AG09309 (cell line): ENCODE measurements at regions not wholly inside any gene's neighbourhood (a gene's known extent, or its start where the extent isn't known, plus 50 kb on each side); places are given as distances from the start of the nearest gene placed in this dataset.

Experiments
- DNase-seq: peaks from one replicate; pipeline ENCODE4 v3.0.0-alpha.2; 2010; ENCODE audit warnings: low read depth
- H3K4me3 ChIP-seq: 2 replicates; pipeline ENCODE4 v1.5.1; 2011; ENCODE audit warnings: mild to moderate bottlenecking, low read depth, low read length, moderate library complexity; ENCODE audit not compliant: control insufficient read depth
- CTCF ChIP-seq: IDR thresholded peaks from 2 replicates; pipeline ENCODE4 v1.5.1; 2011; ENCODE audit warnings: mild to moderate bottlenecking, low read depth, low read length, inconsistent platforms; ENCODE audit not compliant: insufficient read depth, control insufficient read depth; ENCODE audit errors: missing control alignments

GRCh38 chr1:55695151-55695550, 480.0 kb upstream of the USP24 start:
- DNase-seq = no peak
- TF ChIP-seq CTCF = no peak
- H3K4me3 ChIP-seq = no peak overlapping the region

- TF ChIP-seq CTCF = no peak
- H3K4me3 ChIP-seq = no peak overlapping the region
- DNase-seq = no peak
These were observed 479.2 kb upstream of the USP24 start for GRCh38 chr1:55694310-55694801.

GRCh38 chr1:55692726-55693125, 477.6 kb upstream of the USP24 start:
- DNase-seq = no peak
- no peak for TF ChIP-seq CTCF
- no peak overlapping the region for H3K4me3 ChIP-seq

GRCh38 chr1:55690366-55690765, 475.2 kb upstream of the USP24 start:
- no peak for TF ChIP-seq CTCF
- no peak for DNase-seq
- no peak overlapping the region for H3K4me3 ChIP-seq

GRCh38 chr1:55689800-55690199, 474.6 kb upstream of the USP24 start:
- no peak overlapping the region for H3K4me3 ChIP-seq
- no peak for TF ChIP-seq CTCF
- DNase-seq = no peak

GRCh38 chr1:55685560-55685959, 470.4 kb upstream of the USP24 start:
- H3K4me3 ChIP-seq = no peak overlapping the region
- no peak for TF ChIP-seq CTCF
- DNase-seq = no peak

GRCh38 chr1:55684131-55684650, 469.0 kb upstream of the USP24 start:
- DNase-seq = no peak
- TF ChIP-seq CTCF = no peak
- H3K4me3 ChIP-seq = no peak overlapping the region
